ENCODE measurements at regions not wholly inside any gene's neighbourhood (a gene's known extent, or its start where the extent isn't known, plus 50 kb on each side); places are given as distances from the start of the nearest gene placed in this dataset.

DNA sequence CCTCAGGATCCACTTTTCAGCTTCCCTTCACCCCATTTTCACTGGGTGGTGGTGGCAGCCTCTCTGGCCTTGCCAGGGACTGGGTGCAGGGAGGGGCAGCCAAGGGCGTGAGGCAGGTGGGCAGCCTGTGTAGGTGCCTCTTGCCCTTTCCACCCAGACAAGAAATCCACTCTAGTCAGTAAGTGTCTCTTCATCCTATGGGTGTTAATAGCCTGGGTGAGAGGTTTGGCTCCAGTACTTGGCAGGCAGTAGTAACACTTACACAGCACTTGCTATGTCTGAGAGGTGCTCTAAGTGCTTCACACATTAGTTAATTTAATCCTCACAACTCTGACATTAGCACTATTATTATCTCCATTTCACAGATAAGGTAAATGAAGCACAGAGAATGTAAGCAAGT, 171.9 kb downstream of the EMP1 start:
- BruUV-seq (replicated peaks) = no TSS peak
- no peak overlapping the region for H3K9ac ChIP-seq (ENCODE audit: insufficient read depth, low read depth, low read length)
- no peaks in the 10 kb centered on the region for H3K79me2 ChIP-seq (ENCODE audit: insufficient read depth, low read length)
- TF ChIP-seq, protein P1, sequence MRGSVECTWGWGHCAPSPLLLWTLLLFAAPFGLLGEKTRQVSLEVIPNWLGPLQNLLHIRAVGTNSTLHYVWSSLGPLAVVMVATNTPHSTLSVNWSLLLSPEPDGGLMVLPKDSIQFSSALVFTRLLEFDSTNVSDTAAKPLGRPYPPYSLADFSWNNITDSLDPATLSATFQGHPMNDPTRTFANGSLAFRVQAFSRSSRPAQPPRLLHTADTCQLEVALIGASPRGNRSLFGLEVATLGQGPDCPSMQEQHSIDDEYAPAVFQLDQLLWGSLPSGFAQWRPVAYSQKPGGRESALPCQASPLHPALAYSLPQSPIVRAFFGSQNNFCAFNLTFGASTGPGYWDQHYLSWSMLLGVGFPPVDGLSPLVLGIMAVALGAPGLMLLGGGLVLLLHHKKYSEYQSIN (CRISPR knock-in tag; IDR thresholded peaks at IDR 0.05; ENCODE audit: borderline replicate concordance) = no peak
- TF ChIP-seq ZNF33B (CRISPR knock-in tag; IDR thresholded peaks at IDR 0.05) (no peak), NFYC (CRISPR knock-in tag; IDR thresholded peaks at IDR 0.05) (no peak)
- in situ Hi-C loops (cut with HindIII; ENCODE audit: extremely low pct_ligation_motif_present, low pct_unique_long_range_greater_than_20kb) = loop anchor here (25.0 kb wide), 1 partner anchor 794 kb away; no protein-coding TSS in a partner anchor
- H3K27me3 ChIP-seq (ENCODE audit: control insufficient read depth in 1 of 2, insufficient read depth in 2 of 2, low read length in 2 of 2) = peaks cover 0 to 3% of the 10 kb centered on the region in 2 experiments; a peak in 1 of 5 replicates
- H3K4me3 ChIP-seq (replicated peaks in 1 of 3; ENCODE audit: insufficient read depth in 1 of 3, low read depth in 2 of 3, low read length in 3 of 3) = no peak overlapping the region
- FAIRE-seq (no peak), DNase-seq (ENCODE audit: low spot score) (no peak), ATAC-seq (no peak)
- ChIA-PET POLR2A (no interaction called here), CTCF (ENCODE audit: low intra/inter-chr PET ratio, low total read pairs) (no interaction called here)
- H3K27ac ChIP-seq (ENCODE audit: extremely low read length, insufficient read depth, low read length) = no peak overlapping the region
- no peaks in the 10 kb centered on the region for H3K4me1 ChIP-seq (ENCODE audit: insufficient read depth, low read length)
- H4K20me1 ChIP-seq (ENCODE audit: insufficient read depth, low read length) = no peaks in the 10 kb centered on the region
- WGBS (ENCODE audit: low lambda C conversion rate) = 0% methylated on average over 1 of the region's 1 CpG
- intact Hi-C loops (cut with micrococcal nuclease; ENCODE audit: unreplicated experiment) = loop anchor here (10.0 kb wide), 1 partner anchor 366 kb away; no protein-coding TSS in a partner anchor
- H3K36me3 ChIP-seq (replicated peaks in 1 of 2; ENCODE audit: control insufficient read depth in 1 of 2, insufficient read depth in 2 of 2, low read length in 2 of 2) = no peaks in the 10 kb centered on the region
- H2AFZ ChIP-seq (ENCODE audit: low read length) = no peak overlapping the region
- H3K4me2 ChIP-seq (ENCODE audit: low read depth, low read length) = no peak overlapping the region
- no peaks in the 10 kb centered on the region for H3K9me3 ChIP-seq (ENCODE audit: low read length)

DNA sequence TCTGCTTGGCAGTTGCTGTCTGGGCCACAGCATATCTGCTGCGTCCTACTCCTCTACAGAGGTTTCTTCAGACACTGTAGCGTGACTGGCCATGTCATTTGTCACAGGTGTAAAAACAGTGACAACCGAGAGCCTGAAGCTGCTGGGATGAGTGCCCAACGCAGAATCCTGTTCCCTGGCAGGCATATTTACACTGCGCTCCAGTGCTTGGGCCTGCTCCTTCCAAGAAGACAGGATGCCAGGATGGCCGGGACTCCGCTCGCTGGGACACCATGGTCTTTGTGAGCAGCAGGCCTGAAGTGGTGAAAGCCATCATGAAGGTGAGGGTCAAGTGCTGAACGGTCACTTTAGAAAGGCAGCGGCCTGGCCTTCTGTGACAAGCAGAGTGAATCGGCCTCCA, 171.4 kb downstream of the EMP1 start:
- Histone ChIP-seq H3K4me3 (replicated peaks in 1 of 3; ENCODE audit: insufficient read depth in 1 of 3, low read depth in 2 of 3, low read length in 3 of 3) (no peak overlapping the region), H3K27ac (ENCODE audit: extremely low read length, insufficient read depth, low read length) (no peak overlapping the region), H3K27me3 (ENCODE audit: control insufficient read depth in 1 of 2, insufficient read depth in 2 of 2, low read length in 2 of 2) (peaks cover 0 to 3% of the 10 kb centered on the region in 2 experiments; a peak in 1 of 5 replicates), H3K4me1 (ENCODE audit: insufficient read depth, low read length) (no peaks in the 10 kb centered on the region), H3K4me2 (ENCODE audit: low read depth, low read length) (no peak overlapping the region), H2AFZ (ENCODE audit: low read length) (no peak overlapping the region), H3K79me2 (ENCODE audit: insufficient read depth, low read length) (no peaks in the 10 kb centered on the region), H3K9me3 (ENCODE audit: low read length) (no peaks in the 10 kb centered on the region), H3K36me3 (replicated peaks in 1 of 2; ENCODE audit: control insufficient read depth in 1 of 2, insufficient read depth in 2 of 2, low read length in 2 of 2) (no peaks in the 10 kb centered on the region), H3K9ac (ENCODE audit: insufficient read depth, low read depth, low read length) (no peak overlapping the region), H4K20me1 (ENCODE audit: insufficient read depth, low read length) (no peaks in the 10 kb centered on the region)
- intact Hi-C loops (cut with micrococcal nuclease; ENCODE audit: unreplicated experiment) (loop anchor here (10.0 kb wide), 1 partner anchor 367 kb away; no protein-coding TSS in a partner anchor), in situ Hi-C loops (cut with HindIII; ENCODE audit: extremely low pct_ligation_motif_present, low pct_unique_long_range_greater_than_20kb) (loop anchor here (25.0 kb wide), 1 partner anchor 794 kb away; no protein-coding TSS in a partner anchor)
- FAIRE-seq (no peak), ATAC-seq (no peak), DNase-seq (ENCODE audit: low spot score) (no peak)
- ChIA-PET CTCF (ENCODE audit: low intra/inter-chr PET ratio, low total read pairs) (no interaction called here), POLR2A (no interaction called here)
- no TSS peak for BruUV-seq (replicated peaks)
- 10% methylated on average over 3 of the region's 11 CpGs for WGBS (ENCODE audit: low lambda C conversion rate)
- no peak for TF ChIP-seq MYC (CRISPR knock-in tag; IDR thresholded peaks at IDR 0.05; ENCODE audit: borderline replicate concordance)
- TF ChIP-seq MAZ (IDR thresholded peaks at IDR 0.05; ENCODE audit: borderline replicate concordance, low read depth, low read length) = no peak
- no peak for TF ChIP-seq MAZ (CRISPR knock-in tag; IDR thresholded peaks at IDR 0.05; ENCODE audit: low read depth)
- TF ChIP-seq, protein P2, sequence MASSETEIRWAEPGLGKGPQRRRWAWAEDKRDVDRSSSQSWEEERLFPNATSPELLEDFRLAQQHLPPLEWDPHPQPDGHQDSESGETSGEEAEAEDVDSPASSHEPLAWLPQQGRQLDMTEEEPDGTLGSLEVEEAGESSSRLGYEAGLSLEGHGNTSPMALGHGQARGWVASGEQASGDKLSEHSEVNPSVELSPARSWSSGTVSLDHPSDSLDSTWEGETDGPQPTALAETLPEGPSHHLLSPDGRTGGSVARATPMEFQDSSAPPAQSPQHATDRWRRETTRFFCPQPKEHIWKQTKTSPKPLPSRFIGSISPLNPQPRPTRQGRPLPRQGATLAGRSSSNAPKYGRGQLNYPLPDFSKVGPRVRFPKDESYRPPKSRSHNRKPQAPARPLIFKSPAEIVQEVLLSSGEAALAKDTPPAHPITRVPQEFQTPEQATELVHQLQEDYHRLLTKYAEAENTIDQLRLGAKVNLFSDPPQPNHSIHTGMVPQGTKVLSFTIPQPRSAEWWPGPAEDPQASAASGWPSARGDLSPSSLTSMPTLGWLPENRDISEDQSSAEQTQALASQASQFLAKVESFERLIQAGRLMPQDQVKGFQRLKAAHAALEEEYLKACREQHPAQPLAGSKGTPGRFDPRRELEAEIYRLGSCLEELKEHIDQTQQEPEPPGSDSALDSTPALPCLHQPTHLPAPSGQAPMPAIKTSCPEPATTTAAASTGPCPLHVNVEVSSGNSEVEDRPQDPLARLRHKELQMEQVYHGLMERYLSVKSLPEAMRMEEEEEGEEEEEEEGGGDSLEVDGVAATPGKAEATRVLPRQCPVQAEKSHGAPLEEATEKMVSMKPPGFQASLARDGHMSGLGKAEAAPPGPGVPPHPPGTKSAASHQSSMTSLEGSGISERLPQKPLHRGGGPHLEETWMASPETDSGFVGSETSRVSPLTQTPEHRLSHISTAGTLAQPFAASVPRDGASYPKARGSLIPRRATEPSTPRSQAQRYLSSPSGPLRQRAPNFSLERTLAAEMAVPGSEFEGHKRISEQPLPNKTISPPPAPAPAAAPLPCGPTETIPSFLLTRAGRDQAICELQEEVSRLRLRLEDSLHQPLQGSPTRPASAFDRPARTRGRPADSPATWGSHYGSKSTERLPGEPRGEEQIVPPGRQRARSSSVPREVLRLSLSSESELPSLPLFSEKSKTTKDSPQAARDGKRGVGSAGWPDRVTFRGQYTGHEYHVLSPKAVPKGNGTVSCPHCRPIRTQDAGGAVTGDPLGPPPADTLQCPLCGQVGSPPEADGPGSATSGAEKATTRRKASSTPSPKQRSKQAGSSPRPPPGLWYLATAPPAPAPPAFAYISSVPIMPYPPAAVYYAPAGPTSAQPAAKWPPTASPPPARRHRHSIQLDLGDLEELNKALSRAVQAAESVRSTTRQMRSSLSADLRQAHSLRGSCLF (CRISPR knock-in tag; IDR thresholded peaks at IDR 0.05; ENCODE audit: borderline replicate concordance) = no peak
- TF ChIP-seq, protein P3, sequence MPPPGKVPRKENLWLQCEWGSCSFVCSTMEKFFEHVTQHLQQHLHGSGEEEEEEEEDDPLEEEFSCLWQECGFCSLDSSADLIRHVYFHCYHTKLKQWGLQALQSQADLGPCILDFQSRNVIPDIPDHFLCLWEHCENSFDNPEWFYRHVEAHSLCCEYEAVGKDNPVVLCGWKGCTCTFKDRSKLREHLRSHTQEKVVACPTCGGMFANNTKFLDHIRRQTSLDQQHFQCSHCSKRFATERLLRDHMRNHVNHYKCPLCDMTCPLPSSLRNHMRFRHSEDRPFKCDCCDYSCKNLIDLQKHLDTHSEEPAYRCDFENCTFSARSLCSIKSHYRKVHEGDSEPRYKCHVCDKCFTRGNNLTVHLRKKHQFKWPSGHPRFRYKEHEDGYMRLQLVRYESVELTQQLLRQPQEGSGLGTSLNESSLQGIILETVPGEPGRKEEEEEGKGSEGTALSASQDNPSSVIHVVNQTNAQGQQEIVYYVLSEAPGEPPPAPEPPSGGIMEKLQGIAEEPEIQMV (CRISPR knock-in tag; IDR thresholded peaks at IDR 0.05; ENCODE audit: low read depth) = no peak
- no peak for TF ChIP-seq ZNF777 (CRISPR knock-in tag; IDR thresholded peaks at IDR 0.05)
- TF ChIP-seq ATF7 (IDR thresholded peaks at IDR 0.05) = no peak
- TF ChIP-seq ATF7 (CRISPR knock-in tag; IDR thresholded peaks at IDR 0.05) = no peak

Data from HepG2 (cell line).